ENCODE measurements at regions not wholly inside any gene's neighbourhood (a gene's known extent, or its start where the extent isn't known, plus 50 kb on each side); places are given as distances from the start of the nearest gene placed in this dataset.
A peak's percentile ranks its signal among the peaks of the same experiment; 100 is the strongest.

DNA sequence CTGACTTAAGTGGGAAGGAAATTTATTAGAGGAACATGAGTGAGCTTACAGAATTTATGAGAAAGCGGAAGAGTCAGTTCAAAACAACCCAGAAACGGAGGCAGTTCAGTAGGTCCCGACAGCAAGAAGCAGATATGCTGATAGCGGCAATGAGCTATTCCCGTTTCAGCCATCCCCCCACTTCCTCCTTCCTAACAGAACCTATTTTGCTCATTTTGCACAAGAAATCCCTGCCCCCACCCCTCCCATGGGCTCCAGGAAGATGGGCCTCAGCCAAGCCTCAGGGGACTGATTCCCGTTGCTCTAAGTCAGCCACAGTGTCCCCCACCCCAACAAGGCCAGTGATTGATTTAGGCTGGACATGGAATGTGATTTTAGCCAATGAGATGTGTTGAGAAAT lies 157.5 kb downstream of the CEBPB start:
- Mint-ChIP-seq H3K36me3 (no peaks in the 10 kb centered on the region), H3K4me1 (peaks cover 0 to 8% (median 7%) of the 10 kb centered on the region in 3 donors), H3K4me3 (no peak overlapping the region), H3K9me3 (no peaks in the 10 kb centered on the region), H3K27me3 (peaks cover 10 to 24% of the 10 kb centered on the region in 2 donors), H3K27ac (no peak overlapping the region)
- peaks cover 6% of the 10 kb centered on the region for H3K4me1 ChIP-seq (ENCODE audit: insufficient read depth, low read length)
- ChIA-PET CTCF (no interaction called here), POLR2A (no interaction called here)
- peak overlapping the region; percentile 26 for H3K27ac ChIP-seq (ENCODE audit: low read depth, low read length)
- no peaks in the 10 kb centered on the region for H3K36me3 ChIP-seq (ENCODE audit: insufficient read depth, low read length)
- H3K27me3 ChIP-seq (ENCODE audit: insufficient read depth, low read length, poor library complexity, severe bottlenecking): no peaks in the 10 kb centered on the region
- DNase-seq: no peak
- no peaks in the 10 kb centered on the region for H3K9me3 ChIP-seq (ENCODE audit: low read length)
- H3K4me3 ChIP-seq (ENCODE audit: low read length): no peak overlapping the region

DNA sequence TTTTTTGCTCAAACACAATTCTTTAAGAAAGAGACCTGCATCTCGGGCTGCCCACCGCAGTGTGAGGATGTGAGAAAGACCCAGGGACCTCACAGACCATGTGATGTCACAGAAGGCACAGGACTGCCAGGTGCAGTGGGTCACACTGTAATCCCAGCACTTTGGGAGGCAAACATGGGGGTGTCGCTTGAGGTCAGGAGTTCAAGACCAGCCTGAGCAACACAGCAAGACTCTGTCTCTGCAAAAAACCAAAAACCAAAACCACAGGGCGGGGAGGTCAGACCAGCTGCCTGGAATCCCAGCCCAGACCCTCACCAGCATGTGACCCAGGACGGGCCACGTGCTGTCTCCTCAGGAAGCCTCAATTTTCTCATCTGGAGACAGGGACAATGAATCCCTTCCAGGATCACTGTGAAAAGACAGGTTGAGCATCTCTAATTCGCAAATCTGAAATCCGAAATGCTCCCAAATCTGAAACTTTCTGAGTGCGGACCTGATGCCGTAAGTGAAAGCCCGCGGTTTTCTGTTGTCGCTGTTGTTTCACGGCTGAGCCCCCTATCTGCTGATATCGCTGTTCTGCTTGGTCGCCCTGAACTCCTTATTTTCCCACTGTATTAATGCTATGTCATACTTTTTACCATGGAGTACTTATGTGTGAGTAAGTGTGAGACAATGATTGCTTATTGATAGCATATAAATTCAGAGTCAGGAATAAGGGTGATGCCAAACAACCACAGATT lies 159.5 kb upstream of the PTPN1 start:
- no peaks in the 10 kb centered on the region for H3K9me3 Mint-ChIP-seq
- H3K4me1 Mint-ChIP-seq: peaks cover 0 to 8% (median 7%) of the 10 kb centered on the region in 3 donors
- peak overlapping the region in 1 of 8 donors; percentile 19 for H3K27ac Mint-ChIP-seq
- no peaks in the 10 kb centered on the region for H3K27me3 ChIP-seq (ENCODE audit: insufficient read depth, low read length, poor library complexity, severe bottlenecking)
- H3K36me3 ChIP-seq (ENCODE audit: insufficient read depth, low read length): no peaks in the 10 kb centered on the region
- H3K4me3 ChIP-seq (ENCODE audit: low read length): no peak overlapping the region
- DNase-seq: no peak
- CTCF ChIA-PET: no interaction called here
- H3K4me3 Mint-ChIP-seq: no peak overlapping the region
- H3K4me1 ChIP-seq (ENCODE audit: insufficient read depth, low read length): peaks cover 6% of the 10 kb centered on the region
- H3K27me3 Mint-ChIP-seq: peaks cover 7 to 24% of the 10 kb centered on the region in 2 donors
- H3K36me3 Mint-ChIP-seq: no peaks in the 10 kb centered on the region
- no peaks in the 10 kb centered on the region for H3K9me3 ChIP-seq (ENCODE audit: low read length)
- POLR2A ChIA-PET: no interaction called here
- no peak overlapping the region for H3K27ac ChIP-seq (ENCODE audit: low read depth, low read length)

GRCh38 chr20:50351541-50351940 lies 158.6 kb upstream of the PTPN1 start:
- DNase-seq: no peak
- no peak overlapping the region for H3K27ac Mint-ChIP-seq
- peaks cover 0 to 3% (median 3%) of the 10 kb centered on the region in 3 donors for H3K4me1 Mint-ChIP-seq
- Histone ChIP-seq H3K9me3 (ENCODE audit: low read length) (no peaks in the 10 kb centered on the region), H3K27me3 (ENCODE audit: insufficient read depth, low read length, poor library complexity, severe bottlenecking) (no peaks in the 10 kb centered on the region), H3K4me3 (ENCODE audit: low read length) (no peak overlapping the region), H3K27ac (ENCODE audit: low read depth, low read length) (no peak overlapping the region), H3K36me3 (ENCODE audit: insufficient read depth, low read length) (no peaks in the 10 kb centered on the region), H3K4me1 (ENCODE audit: insufficient read depth, low read length) (peaks cover 3% of the 10 kb centered on the region)
- CTCF ChIA-PET: no interaction called here
- no peaks in the 10 kb centered on the region for H3K36me3 Mint-ChIP-seq
- H3K9me3 Mint-ChIP-seq: no peaks in the 10 kb centered on the region
- H3K4me3 Mint-ChIP-seq: no peak overlapping the region
- POLR2A ChIA-PET: no interaction called here
- H3K27me3 Mint-ChIP-seq: peaks cover 7 to 17% of the 10 kb centered on the region in 2 donors

DNA sequence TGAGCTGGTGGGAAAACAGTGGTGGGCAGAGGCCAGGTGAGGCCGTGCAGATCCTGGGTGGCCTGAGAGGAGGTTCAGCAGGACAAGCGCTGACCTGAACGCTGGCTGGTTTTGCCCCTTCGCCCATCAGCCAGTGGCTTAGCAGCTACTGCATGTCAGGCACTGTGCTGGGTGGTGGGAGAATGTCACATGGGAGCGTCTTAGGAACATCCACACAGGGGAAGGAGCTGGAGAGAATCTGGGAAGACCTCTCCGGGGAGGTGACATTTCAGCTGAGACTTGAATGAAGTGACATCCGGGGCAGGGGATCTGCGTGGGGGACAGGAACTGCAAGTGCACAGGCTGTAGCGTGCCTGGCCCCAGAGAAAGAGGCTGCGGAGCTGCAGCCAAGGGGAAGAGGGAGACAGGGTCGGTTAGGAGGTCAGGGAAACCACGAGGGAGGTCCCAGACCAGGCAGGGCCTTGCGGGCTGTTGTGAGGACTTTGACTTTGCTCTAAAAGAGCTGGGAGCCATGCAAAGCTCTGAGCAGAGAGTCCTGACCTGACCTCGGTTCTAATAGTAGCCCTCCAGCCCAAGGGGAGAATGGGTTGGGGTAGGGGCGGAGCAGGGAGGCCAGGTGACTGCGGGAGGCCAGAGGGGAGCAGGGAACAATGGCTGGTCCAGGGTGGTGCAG lies 156.8 kb upstream of the PTPN1 start:
- Histone ChIP-seq H3K27ac (ENCODE audit: low read depth, low read length) (no peak overlapping the region), H3K4me3 (ENCODE audit: low read length) (no peak overlapping the region), H3K36me3 (ENCODE audit: insufficient read depth, low read length) (no peaks in the 10 kb centered on the region), H3K4me1 (ENCODE audit: insufficient read depth, low read length) (no peaks in the 10 kb centered on the region), H3K9me3 (ENCODE audit: low read length) (no peaks in the 10 kb centered on the region), H3K27me3 (ENCODE audit: insufficient read depth, low read length, poor library complexity, severe bottlenecking) (no peaks in the 10 kb centered on the region)
- H3K36me3 Mint-ChIP-seq: no peaks in the 10 kb centered on the region
- H3K4me1 Mint-ChIP-seq: no peaks in the 10 kb centered on the region
- H3K4me3 Mint-ChIP-seq: no peak overlapping the region
- peaks cover 1 to 12% of the 10 kb centered on the region in 2 donors for H3K27me3 Mint-ChIP-seq
- POLR2A ChIA-PET: no interaction called here
- CTCF ChIA-PET: no interaction called here
- H3K9me3 Mint-ChIP-seq: no peaks in the 10 kb centered on the region
- H3K27ac Mint-ChIP-seq: peak overlapping the region in 1 of 8 donors; percentile 79
- DNase-seq: no peak

- DNase-seq: no peak
- H3K36me3 ChIP-seq (ENCODE audit: insufficient read depth, low read length): no peaks in the 10 kb centered on the region
- CTCF ChIA-PET: no interaction called here
- peak overlapping the region in 1 of 8 donors; percentile 82 for H3K27ac Mint-ChIP-seq
- H3K27me3 Mint-ChIP-seq: peaks cover 1 to 4% of the 10 kb centered on the region in 2 donors
- H3K4me1 Mint-ChIP-seq: no peaks in the 10 kb centered on the region
- no peaks in the 10 kb centered on the region for H3K9me3 Mint-ChIP-seq
- no peaks in the 10 kb centered on the region for H3K4me1 ChIP-seq (ENCODE audit: insufficient read depth, low read length)
- H3K36me3 Mint-ChIP-seq: no peaks in the 10 kb centered on the region
- no peak overlapping the region for H3K4me3 Mint-ChIP-seq
- H3K27me3 ChIP-seq (ENCODE audit: insufficient read depth, low read length, poor library complexity, severe bottlenecking): no peaks in the 10 kb centered on the region
- H3K27ac ChIP-seq (ENCODE audit: low read depth, low read length): no peak overlapping the region
- no peak overlapping the region for H3K4me3 ChIP-seq (ENCODE audit: low read length)
- H3K9me3 ChIP-seq (ENCODE audit: low read length): no peaks in the 10 kb centered on the region
- POLR2A ChIA-PET: no interaction called here
Observed at GRCh38 chr20:50354721-50355589, 155.2 kb upstream of the PTPN1 start.

DNA sequence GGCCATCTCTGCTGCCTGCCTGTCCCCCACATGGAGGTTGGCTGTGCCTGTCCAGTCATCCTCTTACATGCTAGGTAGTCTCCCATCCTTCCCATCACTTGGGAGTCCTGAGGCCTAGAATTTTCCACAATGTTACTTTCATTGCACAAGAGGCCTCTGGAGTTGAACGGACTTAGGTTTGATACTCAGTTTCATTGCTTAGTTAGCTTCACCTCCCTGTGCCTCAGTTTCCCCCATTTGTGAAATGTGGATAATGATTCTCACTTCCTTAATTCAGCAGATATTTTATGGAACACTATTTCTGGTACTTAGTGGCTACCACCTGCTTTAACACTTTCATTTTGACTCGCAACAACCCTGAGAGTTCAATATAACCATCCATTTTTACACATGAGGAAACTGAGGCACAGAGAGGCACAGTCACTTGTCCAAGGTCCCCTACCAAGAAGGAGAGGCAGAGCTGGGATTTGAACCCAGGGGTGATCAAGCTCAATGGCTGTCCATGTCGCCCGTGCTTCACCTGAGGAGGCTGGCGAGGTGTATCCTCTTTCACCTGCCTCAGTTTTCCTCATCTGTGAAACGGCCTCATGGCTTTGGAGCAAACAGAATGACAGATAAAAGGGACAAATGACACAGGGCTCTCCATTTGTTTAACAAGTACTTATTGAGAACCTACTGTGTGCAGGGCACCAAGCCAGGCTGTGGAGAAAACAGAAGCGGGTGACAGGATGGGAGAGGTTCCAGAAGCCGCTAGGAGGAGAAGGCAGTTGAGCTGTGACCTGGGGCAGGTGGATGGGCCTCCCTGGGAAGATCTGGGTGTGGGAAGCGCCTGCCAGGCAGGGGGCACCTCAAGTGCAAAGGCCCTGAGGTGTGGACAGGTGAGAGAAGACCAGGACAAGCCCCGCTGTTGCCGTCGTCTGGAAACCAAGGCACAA lies 154.3 kb upstream of the PTPN1 start:
- Mint-ChIP-seq H3K4me1 (no peaks in the 10 kb centered on the region), H3K36me3 (no peaks in the 10 kb centered on the region), H3K9me3 (no peaks in the 10 kb centered on the region), H3K27ac (peak overlapping the region in 1 of 8 donors; percentile 68), H3K4me3 (no peak overlapping the region), H3K27me3 (peaks cover 1 to 3% of the 10 kb centered on the region in 2 donors)
- ChIA-PET CTCF (interaction anchor here (0.5 kb wide), 1 partner anchor 149 kb away, joined by 3 read pairs; no protein-coding TSS in a partner anchor), POLR2A (no interaction called here)
- H3K36me3 ChIP-seq (ENCODE audit: insufficient read depth, low read length): no peaks in the 10 kb centered on the region
- H3K9me3 ChIP-seq (ENCODE audit: low read length): no peaks in the 10 kb centered on the region
- no peaks in the 10 kb centered on the region for H3K4me1 ChIP-seq (ENCODE audit: insufficient read depth, low read length)
- no peaks in the 10 kb centered on the region for H3K27me3 ChIP-seq (ENCODE audit: insufficient read depth, low read length, poor library complexity, severe bottlenecking)
- no peak overlapping the region for H3K4me3 ChIP-seq (ENCODE audit: low read length)
- H3K27ac ChIP-seq (ENCODE audit: low read depth, low read length): no peak overlapping the region
- no peak for DNase-seq

GRCh38 chr20:50356525-50356885 lies 153.7 kb upstream of the PTPN1 start:
- peaks cover 0 to 1% of the 10 kb centered on the region in 2 donors for H3K27me3 Mint-ChIP-seq
- Histone ChIP-seq H3K36me3 (ENCODE audit: insufficient read depth, low read length) (no peaks in the 10 kb centered on the region), H3K27ac (ENCODE audit: low read depth, low read length) (no peak overlapping the region), H3K4me3 (ENCODE audit: low read length) (no peak overlapping the region), H3K9me3 (ENCODE audit: low read length) (no peaks in the 10 kb centered on the region), H3K4me1 (ENCODE audit: insufficient read depth, low read length) (no peaks in the 10 kb centered on the region), H3K27me3 (ENCODE audit: insufficient read depth, low read length, poor library complexity, severe bottlenecking) (no peaks in the 10 kb centered on the region)
- H3K36me3 Mint-ChIP-seq: no peaks in the 10 kb centered on the region
- H3K9me3 Mint-ChIP-seq: no peaks in the 10 kb centered on the region
- H3K4me1 Mint-ChIP-seq: no peaks in the 10 kb centered on the region
- ChIA-PET POLR2A (no interaction called here), CTCF (interaction anchor here (0.5 kb wide), 1 partner anchor 150 kb away, joined by 3 read pairs; no protein-coding TSS in a partner anchor)
- peak overlapping the region in 1 of 8 donors; percentile 38 for H3K27ac Mint-ChIP-seq
- H3K4me3 Mint-ChIP-seq: no peak overlapping the region
- no peak for DNase-seq
